CD8-positive, alpha-beta memory T cell (primary cell): ENCODE measurements at regions not wholly inside any gene's neighbourhood (a gene's known extent, or its start where the extent isn't known, plus 50 kb on each side); places are given as distances from the start of the nearest gene placed in this dataset.
"Not testable (repeated sequence)": the region's sequence is repeated elsewhere in the genome, so short reads cannot be mapped to it uniquely, and the experiment has no call there.

Source experiments
- CTCF ChIA-PET: fragments of 350-600 bp; sonication (Branson Sonifier 250); formaldehyde crosslinking; loops from one replicate; lab custom pipeline; 2021; ENCODE audit warnings: antibody characterized with exemption; lab: Charles Lee
- POLR2A ChIA-PET: fragments of 350-600 bp; sonication (Branson Sonifier 250); formaldehyde crosslinking; loops from one replicate; lab custom pipeline; 2021; ENCODE audit warnings: antibody characterized with exemption; lab: Charles Lee
- DNase-seq, 5 donors: peaks; one replicate each; pipeline versions ENCODE4 v3.0.0 to v3.0.0-alpha.2; 2020 to 2022; ENCODE audit warnings: mixed read lengths in 1 of 5
- H3K27ac ChIP-seq: one replicate; pipeline ENCODE4 v1.7.0; 2013; ENCODE audit warnings: low read depth, mild to moderate bottlenecking, low read length, moderate library complexity
- H3K27me3 ChIP-seq: 2 replicates; pipeline ENCODE4 v1.7.0; 2013; ENCODE audit warnings: low read length, mild to moderate bottlenecking; ENCODE audit not compliant: insufficient read depth, poor library complexity, severe bottlenecking
- H3K36me3 ChIP-seq: 2 replicates; pipeline ENCODE4 v1.7.0; 2013; ENCODE audit warnings: mild to moderate bottlenecking, low read length, moderate library complexity; ENCODE audit not compliant: insufficient read depth
- H3K4me1 ChIP-seq: 2 replicates; pipeline ENCODE4 v1.7.0; 2013; ENCODE audit warnings: mild to moderate bottlenecking, low read length, moderate library complexity; ENCODE audit not compliant: insufficient read depth
- H3K4me3 ChIP-seq: 2 replicates; pipeline ENCODE4 v1.7.0; 2013; ENCODE audit warnings: mild to moderate bottlenecking, low read length
- H3K9me3 ChIP-seq: 2 replicates; pipeline ENCODE4 v1.7.0; 2013; ENCODE audit warnings: mild to moderate bottlenecking, low read length
- H3K27ac Mint-ChIP-seq, 8 donors: one replicate each; pipeline ENCODE4 v1.8.0; 2020 to 2021; ENCODE audit warnings: mixed read lengths in 8 of 8, mild to moderate bottlenecking in 6 of 8, inconsistent platforms in 3 of 8, moderate library complexity in 3 of 8
- H3K27me3 Mint-ChIP-seq, 2 donors: one replicate each; pipeline ENCODE4 v1.8.0; 2020 to 2021; ENCODE audit warnings: mixed read lengths in 2 of 2, mild to moderate bottlenecking in 1 of 2, moderate library complexity in 1 of 2
- H3K36me3 Mint-ChIP-seq, 3 donors: one replicate each; pipeline ENCODE4 v1.8.0; 2020 to 2021; ENCODE audit warnings: mixed read lengths in 3 of 3, inconsistent platforms in 1 of 3, mild to moderate bottlenecking in 1 of 3
- H3K4me1 Mint-ChIP-seq, 3 donors: one replicate each; pipeline ENCODE4 v1.8.0; 2020 to 2021; ENCODE audit warnings: mixed read lengths in 3 of 3, inconsistent platforms in 1 of 3, mild to moderate bottlenecking in 1 of 3
- H3K4me3 Mint-ChIP-seq, 7 donors: one replicate each; pipeline ENCODE4 v1.8.0; 2020 to 2021; ENCODE audit warnings: mixed read lengths in 7 of 7, mild to moderate bottlenecking in 6 of 7, moderate library complexity in 4 of 7, inconsistent platforms in 2 of 7
- H3K9me3 Mint-ChIP-seq, 5 donors: one replicate each; pipeline ENCODE4 v1.8.0; 2020 to 2022; ENCODE audit warnings: mixed read lengths in 5 of 5, mild to moderate bottlenecking in 3 of 5, moderate library complexity in 2 of 5, inconsistent platforms in 1 of 5

DNA sequence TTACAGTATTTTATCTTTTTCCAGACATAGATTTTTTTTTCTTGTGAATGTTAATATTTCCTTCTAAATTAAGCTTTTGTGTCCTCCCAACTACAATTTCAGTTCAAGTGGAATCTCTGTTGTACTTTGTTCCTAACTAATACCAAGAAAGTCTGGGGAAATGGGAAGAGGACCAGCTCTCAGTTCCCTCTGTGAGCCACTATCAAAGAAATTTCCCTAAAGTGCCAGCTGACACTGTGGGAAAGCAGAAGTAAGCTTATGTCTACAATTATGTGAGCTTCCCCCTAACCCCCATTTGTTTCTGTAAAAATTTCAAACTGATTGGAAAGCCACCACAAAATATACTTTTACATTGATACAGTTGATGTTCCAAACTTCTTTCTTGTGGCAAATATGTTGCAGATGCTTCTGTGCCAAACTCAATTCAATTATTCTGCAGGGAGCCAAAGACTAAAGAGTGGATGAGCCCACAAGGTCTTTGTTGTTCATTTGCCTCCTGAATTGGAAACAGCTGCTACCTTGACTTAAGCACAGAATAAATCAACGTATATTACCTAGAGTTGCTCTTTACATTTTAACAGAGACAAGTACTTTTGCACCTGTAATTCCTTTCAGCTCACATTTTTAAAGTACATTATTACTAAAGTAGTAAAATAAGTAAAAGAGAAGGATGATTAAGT is 306.6 kb downstream of the PTH2R start:
- Histone ChIP-seq H3K27me3 (no peaks in the 10 kb centered on the region), H3K27ac (no peak overlapping the region), H3K9me3 (no peaks in the 10 kb centered on the region), H3K4me1 (no peaks in the 10 kb centered on the region), H3K36me3 (no peaks in the 10 kb centered on the region), H3K4me3 (no peak overlapping the region)
- peaks cover 0 to 3% of the 10 kb centered on the region in 2 donors for H3K27me3 Mint-ChIP-seq
- no peak overlapping the region for H3K4me3 Mint-ChIP-seq
- H3K9me3 Mint-ChIP-seq, result peaks cover 0 to 8% (median 2%) of the 10 kb centered on the region in 5 donors
- no peaks in the 10 kb centered on the region for H3K36me3 Mint-ChIP-seq
- ChIA-PET CTCF (no interaction called here), POLR2A (no interaction called here)
- no peak for DNase-seq
- no peak overlapping the region for H3K27ac Mint-ChIP-seq
- no peaks in the 10 kb centered on the region for H3K4me1 Mint-ChIP-seq

DNA sequence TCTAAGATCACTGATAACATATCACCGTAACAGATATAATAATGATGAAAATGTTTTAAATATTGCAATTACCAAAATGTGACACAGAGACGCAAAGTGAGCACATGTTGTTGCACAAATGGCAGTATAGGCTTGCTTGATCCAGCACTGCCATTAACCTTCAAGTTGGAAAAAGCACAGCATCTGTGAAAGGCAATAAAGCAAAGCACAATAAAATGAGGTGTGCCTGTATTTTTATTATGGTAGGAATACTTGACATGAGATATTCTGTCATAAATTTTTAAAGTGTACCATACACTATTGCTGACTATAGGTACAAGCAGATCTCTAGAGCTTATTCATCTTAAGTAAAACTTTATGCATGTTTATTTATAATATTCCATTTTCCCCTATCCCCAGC is 312.2 kb downstream of the PTH2R start:
- peaks cover 0 to 7% (median 1%) of the 10 kb centered on the region in 5 donors for H3K9me3 Mint-ChIP-seq
- no peak overlapping the region for H3K4me3 Mint-ChIP-seq
- H3K36me3 Mint-ChIP-seq, result no peaks in the 10 kb centered on the region
- H3K9me3 ChIP-seq, result no peaks in the 10 kb centered on the region
- H3K36me3 ChIP-seq, result no peaks in the 10 kb centered on the region
- H3K4me1 Mint-ChIP-seq, result no peaks in the 10 kb centered on the region
- CTCF ChIA-PET, result no interaction called here
- no peak for DNase-seq
- peaks cover 0 to 3% of the 10 kb centered on the region in 2 donors for H3K27me3 Mint-ChIP-seq
- no peak overlapping the region for H3K27ac ChIP-seq
- H3K4me3 ChIP-seq, result no peak overlapping the region
- no peaks in the 10 kb centered on the region for H3K4me1 ChIP-seq
- POLR2A ChIA-PET, result no interaction called here
- H3K27me3 ChIP-seq, result no peaks in the 10 kb centered on the region
- no peak overlapping the region for H3K27ac Mint-ChIP-seq

DNA sequence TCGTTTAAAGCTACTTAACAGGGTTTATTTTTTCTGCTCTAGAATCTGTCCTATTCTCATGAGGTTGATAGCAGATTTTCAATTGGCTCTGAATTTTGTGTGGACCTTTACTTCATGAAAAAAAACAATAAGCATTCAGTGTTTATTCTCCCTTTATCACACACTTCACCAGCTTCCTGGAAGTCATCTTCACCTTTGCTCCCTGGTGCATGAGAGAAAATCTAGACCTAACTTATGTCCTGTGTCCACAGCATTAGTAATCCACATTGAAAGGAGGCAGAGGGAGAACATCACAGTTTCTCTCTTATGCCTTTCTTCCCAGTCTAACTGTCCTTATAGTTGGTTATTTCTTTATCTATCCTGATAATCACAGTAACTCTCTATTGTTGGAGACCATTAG is 316.1 kb downstream of the PTH2R start:
- no peak overlapping the region for H3K4me3 Mint-ChIP-seq
- H3K27ac Mint-ChIP-seq, result peak overlapping the region in 1 of 8 donors; percentile 14
- no peaks in the 10 kb centered on the region for H3K36me3 Mint-ChIP-seq

DNA sequence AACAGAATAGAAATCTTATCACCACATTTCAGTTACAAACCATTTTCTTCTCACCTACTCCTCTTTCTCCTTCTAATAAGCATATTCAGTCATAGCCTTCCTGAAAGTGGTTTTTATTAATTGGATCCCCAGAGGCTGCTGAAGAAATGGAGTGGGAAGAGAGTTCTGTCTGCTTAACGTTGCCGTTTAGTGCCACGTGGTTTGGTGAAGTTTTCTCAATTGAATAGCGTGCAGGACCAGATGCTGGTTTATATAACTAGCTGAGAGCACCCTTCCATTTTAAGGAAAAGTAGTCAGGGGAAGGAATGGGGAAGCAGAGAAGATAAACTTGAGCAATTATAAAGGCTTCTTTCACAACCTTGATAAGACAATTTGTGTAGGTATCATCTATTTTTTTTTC is 318.7 kb downstream of the PTH2R start:
- no peak overlapping the region for H3K4me3 Mint-ChIP-seq
- Histone ChIP-seq H3K4me1 (no peaks in the 10 kb centered on the region), H3K27ac (no peak overlapping the region), H3K4me3 (no peak overlapping the region), H3K9me3 (no peaks in the 10 kb centered on the region), H3K36me3 (no peaks in the 10 kb centered on the region), H3K27me3 (no peaks in the 10 kb centered on the region)
- no peaks in the 10 kb centered on the region for H3K27me3 Mint-ChIP-seq
- no peaks in the 10 kb centered on the region for H3K36me3 Mint-ChIP-seq
- POLR2A ChIA-PET, result no interaction called here
- CTCF ChIA-PET, result no interaction called here
- peaks cover 0 to 11% (median 3%) of the 10 kb centered on the region in 5 donors for H3K9me3 Mint-ChIP-seq
- no peaks in the 10 kb centered on the region for H3K4me1 Mint-ChIP-seq
- no peak overlapping the region for H3K27ac Mint-ChIP-seq
- DNase-seq, result no peak

More for the DNA sequence above, 316.1 kb downstream of the PTH2R start:
- Histone ChIP-seq H3K4me3 (no peak overlapping the region), H3K36me3 (no peaks in the 10 kb centered on the region), H3K4me1 (no peaks in the 10 kb centered on the region), H3K9me3 (no peaks in the 10 kb centered on the region), H3K27me3 (no peaks in the 10 kb centered on the region), H3K27ac (no peak overlapping the region)
- no peak for DNase-seq
- peaks cover 0 to 11% (median 4%) of the 10 kb centered on the region in 5 donors for H3K9me3 Mint-ChIP-seq
- POLR2A ChIA-PET, result no interaction called here
- no peaks in the 10 kb centered on the region for H3K4me1 Mint-ChIP-seq
- CTCF ChIA-PET, result no interaction called here
- H3K27me3 Mint-ChIP-seq, result no peaks in the 10 kb centered on the region

DNA sequence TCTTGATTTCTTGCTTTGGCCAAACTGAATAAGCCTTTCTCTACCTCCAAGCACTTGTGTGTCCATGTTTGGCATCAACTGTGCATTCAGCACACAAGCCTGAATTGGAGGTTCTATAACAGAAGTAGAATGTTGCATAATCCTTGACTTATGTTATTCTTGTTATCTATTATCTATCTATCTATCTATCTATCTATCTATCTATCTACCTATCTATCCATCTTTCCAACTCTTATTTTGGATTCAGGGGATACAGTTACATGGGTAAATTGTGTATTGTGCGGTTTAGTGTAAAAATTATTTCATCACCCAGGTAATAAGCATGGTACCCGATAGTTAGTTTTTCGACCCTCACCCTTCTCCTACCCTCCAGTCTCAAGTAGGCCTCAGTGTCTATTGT is 319.6 kb downstream of the PTH2R start:
- Mint-ChIP-seq H3K4me3 (no peak overlapping the region), H3K4me1 (no peaks in the 10 kb centered on the region), H3K9me3 (peaks cover 2 to 11% (median 3%) of the 10 kb centered on the region in 5 donors), H3K36me3 (no peaks in the 10 kb centered on the region), H3K27me3 (no peaks in the 10 kb centered on the region), H3K27ac (no peak overlapping the region)
- Histone ChIP-seq H3K36me3 (no peaks in the 10 kb centered on the region), H3K9me3 (no peaks in the 10 kb centered on the region), H3K27ac (no peak overlapping the region), H3K4me1 (no peaks in the 10 kb centered on the region), H3K4me3 (no peak overlapping the region), H3K27me3 (no peaks in the 10 kb centered on the region)
- ChIA-PET POLR2A (no interaction called here), CTCF (no interaction called here)
- DNase-seq, result no peak

DNA sequence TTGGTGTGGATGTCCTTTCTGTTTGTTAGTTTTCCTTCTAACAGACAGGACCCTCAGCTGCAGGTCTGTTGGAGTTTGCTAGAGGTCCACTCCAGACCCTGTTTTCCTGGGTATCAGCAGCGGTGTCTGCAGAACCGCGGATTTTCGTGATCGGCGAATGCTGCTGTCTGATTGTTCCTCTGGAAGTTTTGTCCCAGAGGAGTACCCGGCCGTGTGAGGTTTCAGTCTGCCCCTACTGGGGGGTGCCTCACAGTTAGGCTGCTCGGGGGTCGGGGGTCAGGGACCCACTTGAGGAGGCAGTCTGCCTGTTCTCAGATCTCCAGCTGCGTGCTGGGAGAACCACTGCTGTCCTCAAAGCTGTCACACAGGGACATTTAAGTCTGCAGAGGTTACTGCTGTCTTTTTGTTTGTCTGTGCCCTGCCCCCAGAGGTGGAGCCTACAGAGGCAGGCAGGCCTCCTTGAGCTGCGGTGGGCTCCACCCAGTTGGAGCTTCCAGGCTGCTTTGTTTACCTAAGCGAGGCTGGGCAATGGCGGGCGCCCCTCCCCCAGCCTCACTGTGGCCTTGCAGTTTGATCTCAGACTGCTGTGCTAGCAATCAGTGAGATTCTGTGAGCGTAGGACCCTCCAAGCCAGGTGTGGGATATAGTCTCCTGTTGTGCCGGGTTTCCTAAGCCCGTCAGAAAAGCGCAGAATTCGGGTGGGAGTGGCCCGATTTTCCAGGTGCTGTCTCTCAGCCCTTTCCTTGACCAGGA is 345.2 kb downstream of the PTH2R start:
- H3K27me3 Mint-ChIP-seq, H3K4me1 Mint-ChIP-seq, POLR2A ChIA-PET, H3K27ac ChIP-seq, H3K27ac Mint-ChIP-seq, DNase-seq, H3K27me3 ChIP-seq, H3K9me3 ChIP-seq, H3K4me3 Mint-ChIP-seq, H3K4me3 ChIP-seq, H3K4me1 ChIP-seq, CTCF ChIA-PET, H3K36me3 ChIP-seq, H3K36me3 Mint-ChIP-seq: not testable (repeated sequence)
- peaks cover 7 to 24% (median 19%) of the 10 kb centered on the region in 5 donors for H3K9me3 Mint-ChIP-seq

DNA sequence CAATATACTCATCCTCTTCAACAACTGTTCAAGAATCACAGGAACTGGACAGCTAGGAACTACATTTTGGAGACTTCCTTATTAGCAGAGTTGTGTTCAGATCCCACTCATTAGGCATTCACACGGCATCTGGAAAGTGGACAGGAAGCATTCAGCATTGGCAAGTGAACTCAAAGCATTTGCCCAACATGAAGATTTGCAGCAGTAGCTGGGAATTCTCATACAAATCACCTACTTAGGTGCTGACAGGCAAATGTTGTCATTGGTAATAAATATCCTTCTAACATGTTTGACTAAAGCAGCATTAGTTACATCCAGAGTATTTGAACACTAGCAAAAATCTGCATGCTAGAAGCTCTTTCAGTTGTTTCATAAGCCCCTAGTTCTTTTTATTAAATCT is 350.8 kb downstream of the PTH2R start:
- peaks cover 0 to 2% (median 0%) of the 10 kb centered on the region in 3 donors for H3K36me3 Mint-ChIP-seq
- H3K4me3 Mint-ChIP-seq, result no peak overlapping the region
- no peaks in the 10 kb centered on the region for H3K27me3 Mint-ChIP-seq
- H3K9me3 Mint-ChIP-seq, result peaks cover 4 to 18% (median 14%) of the 10 kb centered on the region in 5 donors
- H3K27ac ChIP-seq, result no peak overlapping the region
- no peaks in the 10 kb centered on the region for H3K9me3 ChIP-seq
- no peaks in the 10 kb centered on the region for H3K27me3 ChIP-seq
- H3K4me1 Mint-ChIP-seq, result no peaks in the 10 kb centered on the region
- ChIA-PET CTCF (no interaction called here), POLR2A (no interaction called here)
- no peak overlapping the region for H3K27ac Mint-ChIP-seq
- DNase-seq, result no peak
- H3K4me1 ChIP-seq, result no peaks in the 10 kb centered on the region
- no peak overlapping the region for H3K4me3 ChIP-seq
- no peaks in the 10 kb centered on the region for H3K36me3 ChIP-seq

DNA sequence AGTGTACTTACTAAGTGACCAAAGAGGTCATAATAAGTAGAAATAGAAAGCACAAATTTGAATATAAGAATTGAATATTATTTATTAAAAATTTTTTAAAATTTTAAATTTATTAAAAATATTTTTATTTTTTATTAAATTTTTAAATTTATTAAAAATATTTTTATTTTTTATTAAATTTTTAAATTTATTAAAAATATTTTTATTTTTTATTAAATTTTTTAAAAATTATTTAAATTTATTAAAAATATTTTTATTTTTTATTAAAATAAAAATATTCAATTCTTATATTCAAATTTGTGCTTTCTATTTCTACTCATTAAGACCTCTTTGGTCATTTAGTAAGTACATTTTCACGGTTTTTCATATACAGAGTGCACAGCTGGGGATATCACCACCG is 366.5 kb downstream of the PTH2R start:
- CTCF ChIA-PET, H3K27me3 Mint-ChIP-seq, H3K4me3 Mint-ChIP-seq: not testable (repeated sequence)

More for the DNA sequence above, 366.5 kb downstream of the PTH2R start:
- POLR2A ChIA-PET, H3K27ac Mint-ChIP-seq, H3K27me3 ChIP-seq, H3K36me3 ChIP-seq, H3K36me3 Mint-ChIP-seq, H3K27ac ChIP-seq, DNase-seq, H3K4me3 ChIP-seq, H3K9me3 Mint-ChIP-seq, H3K4me1 Mint-ChIP-seq, H3K9me3 ChIP-seq, H3K4me1 ChIP-seq: not testable (repeated sequence)
